Lung (tissue), 11 donors: ENCODE measurements at regions not wholly inside any gene's neighbourhood (a gene's known extent, or its start where the extent isn't known, plus 50 kb on each side); places are given as distances from the start of the nearest gene placed in this dataset.

Experiments used
- ATAC-seq: fragments of 200-7000 bp; cut with Tn5 transposase; one replicate; pipeline ENCODE4 v1.9.1; 2020; ENCODE audit warnings: moderate number of reproducible peaks; ENCODE audit not compliant: insufficient read depth, low FRiP score
- DNase-seq, 3 donors: peaks; one replicate each; pipeline ENCODE4 v3.0.0-alpha.2; 2013 to 2017
- H3K27ac ChIP-seq, 2 donors: one replicate each; pipeline ENCODE4 v1.5.1; 2013; ENCODE audit warnings: mild to moderate bottlenecking in 2 of 2, moderate library complexity in 2 of 2, control low read depth in 1 of 2, inconsistent platforms in 1 of 2, low read depth in 1 of 2, low read length in 1 of 2
- H3K27me3 ChIP-seq, 3 donors: one replicate each; pipeline ENCODE4 v1.5.1; 2013; ENCODE audit warnings: low read length in 2 of 3; ENCODE audit not compliant: control insufficient read depth in 3 of 3, insufficient read depth in 3 of 3
- H3K36me3 ChIP-seq, 4 donors: one replicate each; pipeline ENCODE4 v1.5.1; 2013; ENCODE audit warnings: low read length in 4 of 4, mild to moderate bottlenecking in 1 of 4, moderate library complexity in 1 of 4; ENCODE audit not compliant: control insufficient read depth in 4 of 4, insufficient read depth in 4 of 4
- H3K4me1 ChIP-seq, 5 donors: one replicate each; pipeline ENCODE4 v1.5.1; 2013; ENCODE audit warnings: low read length in 5 of 5, mild to moderate bottlenecking in 2 of 5, moderate library complexity in 1 of 5; ENCODE audit not compliant: control insufficient read depth in 5 of 5, insufficient read depth in 5 of 5
- H3K4me3 ChIP-seq: one replicate; pipeline ENCODE4 v1.5.1; 2013; ENCODE audit warnings: mild to moderate bottlenecking, control low read depth, moderate library complexity
- H3K9ac ChIP-seq, 2 donors: one replicate each; pipeline ENCODE4 v1.5.1; 2013; ENCODE audit warnings: low read length in 2 of 2, control low read depth in 1 of 2; ENCODE audit not compliant: insufficient read depth in 1 of 2
- H3K9me3 ChIP-seq, 4 donors: one replicate each; pipeline ENCODE4 v1.5.1; 2013; ENCODE audit warnings: low read length in 3 of 4, mild to moderate bottlenecking in 1 of 4, moderate library complexity in 1 of 4; ENCODE audit not compliant: control insufficient read depth in 4 of 4, insufficient read depth in 3 of 4
- WGBS, 2 donors: extraction: QIAGEN DNeasy Blood & Tissue Kit; methylation state at CpG; one replicate each; pipeline ENCODE4 v1.1.7; 2013; 5-methylcytosine and 5-hydroxymethylcytosine counted together
- TF ChIP-seq, protein P1 (sequence below): IDR thresholded peaks from 2 replicates; pipeline ENCODE4 v1.5.1; 2012; ENCODE audit warnings: mild to moderate bottlenecking; ENCODE audit errors: control extremely low read depth, extremely low read depth
- donor health status: control.
- donor health status: control.
- donor health status: Bipolar disorder and iron deficiency.
- donor health status: healthy.
- donor health status: DM: yes; HTN: yes; CAD: no.

DNA sequence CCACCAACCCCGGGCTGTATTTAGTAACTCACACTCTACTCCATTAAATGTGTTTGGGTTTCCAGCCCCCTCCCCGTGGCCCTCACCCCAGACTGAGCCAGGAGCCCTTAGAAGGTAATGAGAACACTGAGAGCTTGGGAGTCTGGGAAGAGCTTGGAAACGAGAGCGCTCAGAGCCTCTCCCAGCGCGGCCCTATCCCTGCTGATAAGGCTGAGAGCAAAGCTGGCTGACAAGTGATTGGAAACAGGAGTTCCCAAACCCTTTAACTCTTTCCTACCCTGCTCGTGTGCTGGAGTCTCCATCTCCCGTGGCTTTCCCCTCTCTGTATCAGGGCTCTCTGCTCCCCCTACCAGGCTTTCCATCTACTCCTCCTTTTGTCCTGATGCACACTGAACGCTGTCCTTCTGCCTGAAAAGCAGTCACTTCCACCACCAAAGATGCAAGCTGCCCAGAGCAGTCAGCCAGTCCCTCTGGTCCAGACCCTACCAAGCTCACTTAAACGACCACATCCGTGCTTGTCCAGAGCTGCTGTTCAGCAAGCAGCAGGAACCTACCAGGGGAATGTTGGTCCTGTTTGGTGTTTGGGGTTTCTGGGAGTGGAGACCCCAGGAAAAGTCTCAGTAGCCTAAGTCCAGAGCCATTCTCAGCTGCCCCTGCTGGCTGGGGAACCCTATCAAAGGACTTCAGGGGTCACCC, 100.0 kb upstream of the PKDCC start:
- whole genome bisulfite sequencing, 2 donors: 31 to 45% methylated on average over 11 of the region's 11 CpGs
- H3K4me3 ChIP-seq: no peak overlapping the region
- TF ChIP-seq, protein P1, sequence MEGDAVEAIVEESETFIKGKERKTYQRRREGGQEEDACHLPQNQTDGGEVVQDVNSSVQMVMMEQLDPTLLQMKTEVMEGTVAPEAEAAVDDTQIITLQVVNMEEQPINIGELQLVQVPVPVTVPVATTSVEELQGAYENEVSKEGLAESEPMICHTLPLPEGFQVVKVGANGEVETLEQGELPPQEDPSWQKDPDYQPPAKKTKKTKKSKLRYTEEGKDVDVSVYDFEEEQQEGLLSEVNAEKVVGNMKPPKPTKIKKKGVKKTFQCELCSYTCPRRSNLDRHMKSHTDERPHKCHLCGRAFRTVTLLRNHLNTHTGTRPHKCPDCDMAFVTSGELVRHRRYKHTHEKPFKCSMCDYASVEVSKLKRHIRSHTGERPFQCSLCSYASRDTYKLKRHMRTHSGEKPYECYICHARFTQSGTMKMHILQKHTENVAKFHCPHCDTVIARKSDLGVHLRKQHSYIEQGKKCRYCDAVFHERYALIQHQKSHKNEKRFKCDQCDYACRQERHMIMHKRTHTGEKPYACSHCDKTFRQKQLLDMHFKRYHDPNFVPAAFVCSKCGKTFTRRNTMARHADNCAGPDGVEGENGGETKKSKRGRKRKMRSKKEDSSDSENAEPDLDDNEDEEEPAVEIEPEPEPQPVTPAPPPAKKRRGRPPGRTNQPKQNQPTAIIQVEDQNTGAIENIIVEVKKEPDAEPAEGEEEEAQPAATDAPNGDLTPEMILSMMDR: no peak
- no peaks in the 10 kb centered on the region for H3K27me3 ChIP-seq
- H3K4me1 ChIP-seq: peaks cover 0 to 47% (median 17%) of the 10 kb centered on the region in 5 donors
- no peak overlapping the region for H3K9ac ChIP-seq
- peaks cover 0 to 5% (median 0%) of the 10 kb centered on the region in 4 donors for H3K9me3 ChIP-seq
- no peak for ATAC-seq
- DNase-seq: peak; percentile 87 to 96 (median 96)
- H3K36me3 ChIP-seq: no peaks in the 10 kb centered on the region
- peak overlapping the region in 1 of 2 donors; percentile 42 for H3K27ac ChIP-seq

- 92 to 93% methylated on average over 3 of the region's 3 CpGs for WGBS, 2 donors
- no peak overlapping the region for H3K27ac ChIP-seq
- no peak for ATAC-seq
- no peak overlapping the region for H3K9ac ChIP-seq
- H3K27me3 ChIP-seq: no peaks in the 10 kb centered on the region
- H3K9me3 ChIP-seq: peaks cover 0 to 5% (median 0%) of the 10 kb centered on the region in 4 donors
- H3K4me3 ChIP-seq: no peak overlapping the region
- TF ChIP-seq, protein P1: no peak
- peaks cover 0 to 47% (median 17%) of the 10 kb centered on the region in 5 donors for H3K4me1 ChIP-seq
- DNase-seq: no peak
- no peaks in the 10 kb centered on the region for H3K36me3 ChIP-seq
These were observed 99.4 kb upstream of the PKDCC start for GRCh38 chr2:41948397-41948763.

- TF ChIP-seq, protein P1: no peak
- ATAC-seq: no peak
- WGBS, 2 donors: 70 to 76% methylated on average over 7 of the region's 7 CpGs
These were observed 98.5 kb upstream of the PKDCC start for GRCh38 chr2:41949091-41949882.

More at GRCh38 chr2:41949091-41949882, 98.5 kb upstream of the PKDCC start:
- Histone ChIP-seq H3K27ac (no peak overlapping the region), H3K27me3 (no peaks in the 10 kb centered on the region), H3K4me1 (peaks cover 0 to 41% (median 17%) of the 10 kb centered on the region in 5 donors), H3K4me3 (no peak overlapping the region), H3K9me3 (peaks cover 0 to 5% (median 0%) of the 10 kb centered on the region in 4 donors), H3K9ac (no peak overlapping the region), H3K36me3 (no peaks in the 10 kb centered on the region)
- no peak for DNase-seq
